K562 (cell line): ENCODE measurements at regions not wholly inside any gene's neighbourhood (a gene's known extent, or its start where the extent isn't known, plus 50 kb on each side); places are given as distances from the start of the nearest gene placed in this dataset.

Experiments
- HNRNPK ChIP-seq: fragments of 200-400 bp; formaldehyde crosslinking; IDR thresholded peaks from one replicate; pipeline ENCODE4 v1.6.1; 2018; ENCODE audit warnings: mild to moderate bottlenecking, low read depth, low read length; ENCODE audit not compliant: poor library complexity, severe bottlenecking
- RCOR1 ChIP-seq, 2 experiments: IDR thresholded peaks; 2 replicates each; pipeline ENCODE4 v1.6.1; 2012; ENCODE audit warnings: low read depth in 2 of 2, low read length in 2 of 2, borderline replicate concordance in 1 of 2, improper control_type of control experiment in 1 of 2
- SOX6 ChIP-seq: fragments of 450-650 bp; IDR thresholded peaks from 2 replicates; pipeline ENCODE4 v1.6.1; 2014; ENCODE audit warnings: mild to moderate bottlenecking
- TEAD4 ChIP-seq, 2 experiments: sonication (generic) in 1 of 2; formaldehyde crosslinking in 1 of 2; IDR thresholded peaks; 2 replicates each; pipeline versions ENCODE4 v1.6.1 to v1.8.0; 2012 to 2022; ENCODE audit warnings: borderline replicate concordance in 1 of 2, inconsistent platforms in 1 of 2, low read length in 1 of 2, mild to moderate bottlenecking in 1 of 2, missing genetic modification reagents in 1 of 2
- TRIM24 ChIP-seq, 2 experiments: fragments of 450-650 bp; IDR thresholded peaks; 2 replicates each; pipeline ENCODE4 v1.6.1; 2016
- XRCC3 ChIP-seq: fragments of 450-650 bp; IDR thresholded peaks from 2 replicates; pipeline ENCODE4 v1.6.1; 2017; ENCODE audit warnings: mild to moderate bottlenecking, moderate library complexity
- ZNF589 ChIP-seq: fragments of 200-800 bp; sonication (Bioruptor generic); IDR thresholded peaks from 2 replicates; pipeline ENCODE4 v1.6.1; 2016; ENCODE audit warnings: low read depth, missing genetic modification characterization, missing compliant biosample characterization
- TF ChIP-seq, protein P1 (sequence below): sonication (generic); formaldehyde crosslinking; IDR thresholded peaks from 2 replicates; pipeline ENCODE4 v1.8.0; 2023; ENCODE audit warnings: mild to moderate bottlenecking, missing genetic modification reagents
- TF ChIP-seq, protein P2 (sequence below): fragments of 450-650 bp; IDR thresholded peaks from 2 replicates; pipeline ENCODE4 v1.6.1; 2016; ENCODE audit warnings: low read depth, mild to moderate bottlenecking, moderate library complexity

DNA sequence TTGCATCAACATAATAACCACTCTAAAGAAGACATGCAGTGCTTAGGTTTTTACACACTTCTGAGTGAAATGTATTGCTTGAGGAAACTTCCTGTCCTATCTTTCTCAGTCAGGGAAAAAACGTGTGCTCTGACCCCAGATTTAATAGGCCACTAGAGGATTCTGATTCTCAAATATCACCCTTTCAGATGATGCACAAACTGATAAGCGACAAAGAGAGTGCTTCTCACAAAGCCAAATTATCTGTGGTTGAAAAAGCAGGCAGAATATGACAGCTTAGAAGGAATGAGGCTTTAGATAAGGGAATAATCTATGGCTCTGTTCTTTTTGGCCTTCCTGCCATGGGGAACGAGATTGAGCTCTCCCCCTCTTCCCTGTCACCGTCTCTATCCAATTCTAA is 583.4 kb upstream of the SGO1 start (continued):
- TF ChIP-seq, protein P1, sequence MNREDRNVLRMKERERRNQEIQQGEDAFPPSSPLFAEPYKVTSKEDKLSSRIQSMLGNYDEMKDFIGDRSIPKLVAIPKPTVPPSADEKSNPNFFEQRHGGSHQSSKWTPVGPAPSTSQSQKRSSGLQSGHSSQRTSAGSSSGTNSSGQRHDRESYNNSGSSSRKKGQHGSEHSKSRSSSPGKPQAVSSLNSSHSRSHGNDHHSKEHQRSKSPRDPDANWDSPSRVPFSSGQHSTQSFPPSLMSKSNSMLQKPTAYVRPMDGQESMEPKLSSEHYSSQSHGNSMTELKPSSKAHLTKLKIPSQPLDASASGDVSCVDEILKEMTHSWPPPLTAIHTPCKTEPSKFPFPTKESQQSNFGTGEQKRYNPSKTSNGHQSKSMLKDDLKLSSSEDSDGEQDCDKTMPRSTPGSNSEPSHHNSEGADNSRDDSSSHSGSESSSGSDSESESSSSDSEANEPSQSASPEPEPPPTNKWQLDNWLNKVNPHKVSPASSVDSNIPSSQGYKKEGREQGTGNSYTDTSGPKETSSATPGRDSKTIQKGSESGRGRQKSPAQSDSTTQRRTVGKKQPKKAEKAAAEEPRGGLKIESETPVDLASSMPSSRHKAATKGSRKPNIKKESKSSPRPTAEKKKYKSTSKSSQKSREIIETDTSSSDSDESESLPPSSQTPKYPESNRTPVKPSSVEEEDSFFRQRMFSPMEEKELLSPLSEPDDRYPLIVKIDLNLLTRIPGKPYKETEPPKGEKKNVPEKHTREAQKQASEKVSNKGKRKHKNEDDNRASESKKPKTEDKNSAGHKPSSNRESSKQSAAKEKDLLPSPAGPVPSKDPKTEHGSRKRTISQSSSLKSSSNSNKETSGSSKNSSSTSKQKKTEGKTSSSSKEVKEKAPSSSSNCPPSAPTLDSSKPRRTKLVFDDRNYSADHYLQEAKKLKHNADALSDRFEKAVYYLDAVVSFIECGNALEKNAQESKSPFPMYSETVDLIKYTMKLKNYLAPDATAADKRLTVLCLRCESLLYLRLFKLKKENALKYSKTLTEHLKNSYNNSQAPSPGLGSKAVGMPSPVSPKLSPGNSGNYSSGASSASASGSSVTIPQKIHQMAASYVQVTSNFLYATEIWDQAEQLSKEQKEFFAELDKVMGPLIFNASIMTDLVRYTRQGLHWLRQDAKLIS (CRISPR knock-in tag): no peak
- TF ChIP-seq TEAD4 (IDR thresholded peaks at IDR 0.05; ENCODE audit: low read length): peak; percentile 56; the same call in 1 of the 2 replicates
- TF ChIP-seq TEAD4 (CRISPR knock-in tag; IDR thresholded peaks at IDR 0.05; ENCODE audit: borderline replicate concordance): no peak
- peak; percentile 53; the same call in 1 of the 2 replicates for TF ChIP-seq SOX6
- TF ChIP-seq RCOR1 (IDR thresholded peaks at IDR 0.05; ENCODE audit: borderline replicate concordance in 1 of 2, low read depth in 2 of 2, low read length in 2 of 2): no peak
- TF ChIP-seq, protein P2, sequence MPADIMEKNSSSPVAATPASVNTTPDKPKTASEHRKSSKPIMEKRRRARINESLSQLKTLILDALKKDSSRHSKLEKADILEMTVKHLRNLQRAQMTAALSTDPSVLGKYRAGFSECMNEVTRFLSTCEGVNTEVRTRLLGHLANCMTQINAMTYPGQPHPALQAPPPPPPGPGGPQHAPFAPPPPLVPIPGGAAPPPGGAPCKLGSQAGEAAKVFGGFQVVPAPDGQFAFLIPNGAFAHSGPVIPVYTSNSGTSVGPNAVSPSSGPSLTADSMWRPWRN: peak; percentile 62
- TF ChIP-seq TRIM24 (IDR thresholded peaks at IDR 0.05): no peak
- no peak for TF ChIP-seq XRCC3
- no peak for TF ChIP-seq HNRNPK
- no peak for TF ChIP-seq ZNF589 (CRISPR knock-in tag)
